ENCODE measurements at regions not wholly inside any gene's neighbourhood (a gene's known extent, or its start where the extent isn't known, plus 50 kb on each side); places are given as distances from the start of the nearest gene placed in this dataset.

DNA sequence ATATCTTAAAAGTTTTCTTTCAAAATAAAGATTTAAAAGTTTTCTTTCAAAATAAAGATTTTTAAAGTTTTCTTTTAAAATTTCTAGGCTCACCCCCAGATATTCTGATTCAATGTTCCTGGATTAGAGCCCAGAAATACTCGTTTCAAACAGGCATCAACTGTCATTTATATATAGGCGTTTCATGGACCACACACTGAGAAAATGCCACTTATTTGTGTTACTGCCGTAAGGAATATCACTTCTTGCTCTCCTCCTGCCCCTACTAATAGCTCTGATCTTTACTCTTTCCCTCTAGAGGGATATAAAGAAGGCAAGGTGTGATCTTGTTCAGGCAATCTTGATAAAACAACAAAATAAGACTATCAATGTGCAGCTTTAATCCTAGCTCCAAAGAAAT is 1324.1 kb downstream of the CDH8 start:
- TF ChIP-seq, protein P1, sequence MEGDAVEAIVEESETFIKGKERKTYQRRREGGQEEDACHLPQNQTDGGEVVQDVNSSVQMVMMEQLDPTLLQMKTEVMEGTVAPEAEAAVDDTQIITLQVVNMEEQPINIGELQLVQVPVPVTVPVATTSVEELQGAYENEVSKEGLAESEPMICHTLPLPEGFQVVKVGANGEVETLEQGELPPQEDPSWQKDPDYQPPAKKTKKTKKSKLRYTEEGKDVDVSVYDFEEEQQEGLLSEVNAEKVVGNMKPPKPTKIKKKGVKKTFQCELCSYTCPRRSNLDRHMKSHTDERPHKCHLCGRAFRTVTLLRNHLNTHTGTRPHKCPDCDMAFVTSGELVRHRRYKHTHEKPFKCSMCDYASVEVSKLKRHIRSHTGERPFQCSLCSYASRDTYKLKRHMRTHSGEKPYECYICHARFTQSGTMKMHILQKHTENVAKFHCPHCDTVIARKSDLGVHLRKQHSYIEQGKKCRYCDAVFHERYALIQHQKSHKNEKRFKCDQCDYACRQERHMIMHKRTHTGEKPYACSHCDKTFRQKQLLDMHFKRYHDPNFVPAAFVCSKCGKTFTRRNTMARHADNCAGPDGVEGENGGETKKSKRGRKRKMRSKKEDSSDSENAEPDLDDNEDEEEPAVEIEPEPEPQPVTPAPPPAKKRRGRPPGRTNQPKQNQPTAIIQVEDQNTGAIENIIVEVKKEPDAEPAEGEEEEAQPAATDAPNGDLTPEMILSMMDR (IDR thresholded peaks at IDR 0.05) = no peak
- TF ChIP-seq POLR2A (IDR thresholded peaks at IDR 0.05) = no peak

Measured in lower leg skin (tissue), 3 donors.